Liver (tissue), 8 donors: ENCODE measurements at regions not wholly inside any gene's neighbourhood (a gene's known extent, or its start where the extent isn't known, plus 50 kb on each side); places are given as distances from the start of the nearest gene placed in this dataset.

Source experiments
- DNase-seq: peaks from one replicate; pipeline ENCODE4 v3.0.0-alpha.2; 2017; ENCODE audit warnings: low spot score
- H3K27ac ChIP-seq, 2 donors: one replicate each; pipeline ENCODE4 v1.7.0; 2013; ENCODE audit warnings: inconsistent platforms in 2 of 2, low read length in 2 of 2, control low read depth in 1 of 2, low read depth in 1 of 2, mild to moderate bottlenecking in 1 of 2
- H3K27me3 ChIP-seq, 4 donors: one replicate each; pipeline versions ENCODE4 v1.6.1 to v1.7.0; 2013; ENCODE audit warnings: low read length in 3 of 4, inconsistent platforms in 1 of 4, mild to moderate bottlenecking in 1 of 4, moderate library complexity in 1 of 4; ENCODE audit not compliant: control insufficient read depth in 4 of 4, insufficient read depth in 4 of 4
- H3K36me3 ChIP-seq, 4 donors: one replicate each; pipeline versions ENCODE4 v1.6.1 to v1.7.0; 2013; ENCODE audit warnings: low read length in 3 of 4, mild to moderate bottlenecking in 3 of 4, low read depth in 1 of 4, moderate library complexity in 1 of 4; ENCODE audit not compliant: control insufficient read depth in 4 of 4, insufficient read depth in 3 of 4
- H3K4me1 ChIP-seq, 4 donors: one replicate each; pipeline versions ENCODE4 v1.6.1 to v1.7.0; 2013; ENCODE audit warnings: low read length in 3 of 4, mild to moderate bottlenecking in 3 of 4, moderate library complexity in 1 of 4; ENCODE audit not compliant: control insufficient read depth in 4 of 4, insufficient read depth in 4 of 4
- H3K4me3 ChIP-seq, 3 donors: one replicate each; pipeline versions ENCODE4 v1.6.1 to v1.7.0; 2013; ENCODE audit warnings: low read length in 3 of 3, control low read depth in 1 of 3, low read depth in 1 of 3, mild to moderate bottlenecking in 1 of 3
- H3K9ac ChIP-seq, 2 donors: one replicate each; pipeline ENCODE4 v1.7.0; 2013; ENCODE audit warnings: low read length in 2 of 2, mild to moderate bottlenecking in 2 of 2, moderate library complexity in 2 of 2, control low read depth in 1 of 2, low read depth in 1 of 2
- H3K9me3 ChIP-seq, 4 donors: one replicate each; pipeline versions ENCODE4 v1.6.1 to v1.7.0; 2013; ENCODE audit warnings: low read length in 3 of 4; ENCODE audit not compliant: control insufficient read depth in 4 of 4
- CTCF ChIP-seq: fragments of 150-350 bp; IDR thresholded peaks from 2 replicates; pipeline ENCODE4 v1.5.1; 2017; ENCODE audit warnings: improper control_type of control experiment, low read depth, low read length; ENCODE audit not compliant: missing input control
- FOXA1 ChIP-seq: IDR thresholded peaks from 2 replicates; pipeline ENCODE4 v1.6.1; 2016; ENCODE audit warnings: antibody characterized with exemption
- FOXA2 ChIP-seq: IDR thresholded peaks from 2 replicates; pipeline ENCODE4 v1.6.1; 2016; ENCODE audit warnings: antibody characterized with exemption
- GABPA ChIP-seq, 2 donors: IDR thresholded peaks in 1 of 2; conservative IDR thresholded peaks in 1 of 2; 2 replicates each; pipeline ENCODE4 v1.6.1; 2016; ENCODE audit warnings: antibody characterized with exemption in 2 of 2, mild to moderate bottlenecking in 1 of 2, moderate library complexity in 1 of 2
- HNF4A ChIP-seq, 2 donors: conservative IDR thresholded peaks; 2 replicates each; pipeline ENCODE4 v1.6.1; 2016; ENCODE audit warnings: antibody characterized with exemption in 2 of 2, mild to moderate bottlenecking in 2 of 2
- HNF4G ChIP-seq: IDR thresholded peaks from 2 replicates; pipeline ENCODE4 v1.6.1; 2016; ENCODE audit warnings: antibody characterized with exemption
- JUND ChIP-seq, 2 donors: IDR thresholded peaks; 2 replicates each; pipeline ENCODE4 v1.6.1; 2016; ENCODE audit warnings: antibody characterized with exemption in 2 of 2
- MAX ChIP-seq: IDR thresholded peaks from 2 replicates; pipeline ENCODE4 v1.6.1; 2016; ENCODE audit warnings: antibody characterized with exemption
- NR2F2 ChIP-seq: IDR thresholded peaks from 2 replicates; pipeline ENCODE4 v1.6.1; 2016; ENCODE audit warnings: antibody characterized with exemption
- RAD21 ChIP-seq, 2 donors: IDR thresholded peaks; 2 replicates each; pipeline ENCODE4 v1.6.1; 2016; ENCODE audit warnings: antibody characterized with exemption in 2 of 2, mild to moderate bottlenecking in 2 of 2
- REST ChIP-seq: IDR thresholded peaks from 2 replicates; pipeline ENCODE4 v1.6.1; 2016; ENCODE audit warnings: antibody characterized with exemption, mild to moderate bottlenecking
- RXRA ChIP-seq, 2 donors: IDR thresholded peaks; 2 replicates each; pipeline ENCODE4 v1.6.1; 2017 to 2018; ENCODE audit warnings: antibody characterized with exemption in 2 of 2, mild to moderate bottlenecking in 1 of 2
- TAF1 ChIP-seq: conservative IDR thresholded peaks from 2 replicates; pipeline ENCODE4 v1.6.1; 2016; ENCODE audit warnings: antibody characterized with exemption, mild to moderate bottlenecking
- YY1 ChIP-seq: IDR thresholded peaks from 2 replicates; pipeline ENCODE4 v1.6.1; 2016; ENCODE audit warnings: antibody characterized with exemption, mild to moderate bottlenecking
- ZBTB33 ChIP-seq: IDR thresholded peaks from 2 replicates; pipeline ENCODE4 v1.6.1; 2016; ENCODE audit warnings: antibody characterized with exemption
- WGBS: extraction: QIAGEN DNeasy Blood & Tissue Kit; methylation state at CpG from one replicate; pipeline ENCODE4 v1.1.7; 2013; 5-methylcytosine and 5-hydroxymethylcytosine counted together
- donor health status: healthy.
- donor health status: healthy.
- donor health status: healthy.
- donor health status: healthy.
- donor health status: healthy.

GRCh38 chr5:87650284-87650683 is 237.6 kb upstream of the CCNH start:
- TF ChIP-seq FOXA2 (no peak), YY1 (no peak), RXRA (IDR thresholded peaks at IDR 0.05) (no peak), HNF4A (conservative IDR thresholded peaks at IDR 0.05) (no peak), GABPA (IDR thresholded peaks at IDR 0.05 in 1 of 2, conservative IDR thresholded peaks at IDR 0.05 in 1 of 2) (no peak), JUND (IDR thresholded peaks at IDR 0.05) (no peak), FOXA1 (no peak), REST (no peak), NR2F2 (no peak), CTCF (no peak), ZBTB33 (no peak), RAD21 (IDR thresholded peaks at IDR 0.05) (no peak), MAX (no peak), TAF1 (no peak), HNF4G (no peak)
- WGBS = 43% methylated on average over 2 of the region's 2 CpGs
- H3K27me3 ChIP-seq = no peaks in the 10 kb centered on the region

GRCh38 chr5:87649455-87649854 is 236.7 kb upstream of the CCNH start:
- no peaks in the 10 kb centered on the region for H3K4me1 ChIP-seq
- H3K27me3 ChIP-seq = no peaks in the 10 kb centered on the region
- H3K9ac ChIP-seq = no peak overlapping the region
- H3K9me3 ChIP-seq = no peaks in the 10 kb centered on the region
- TF ChIP-seq MAX (no peak), NR2F2 (no peak), FOXA2 (no peak), GABPA (IDR thresholded peaks at IDR 0.05 in 1 of 2, conservative IDR thresholded peaks at IDR 0.05 in 1 of 2) (no peak), ZBTB33 (no peak), REST (no peak), CTCF (no peak)
- DNase-seq = no peak
- no peaks in the 10 kb centered on the region for H3K36me3 ChIP-seq
- H3K27ac ChIP-seq = no peak overlapping the region
- 78% methylated on average over 4 of the region's 4 CpGs for WGBS
- no peak overlapping the region for H3K4me3 ChIP-seq

More at GRCh38 chr5:87650284-87650683, 237.6 kb upstream of the CCNH start:
- DNase-seq = no peak
- Histone ChIP-seq H3K27ac (no peak overlapping the region), H3K9me3 (no peaks in the 10 kb centered on the region), H3K9ac (no peak overlapping the region), H3K36me3 (no peaks in the 10 kb centered on the region), H3K4me1 (no peaks in the 10 kb centered on the region), H3K4me3 (no peak overlapping the region)
